Left lung (tissue), 4 donors: ENCODE measurements at regions not wholly inside any gene's neighbourhood (a gene's known extent, or its start where the extent isn't known, plus 50 kb on each side); places are given as distances from the start of the nearest gene placed in this dataset.
"Not testable (repeated sequence)": the region's sequence is repeated elsewhere in the genome, so short reads cannot be mapped to it uniquely, and the experiment has no call there.

Experiments used
- ATAC-seq: fragments of 200-7000 bp; cut with Tn5 transposase; one replicate; pipeline ENCODE4 v1.9.1; 2020; ENCODE audit warnings: moderate library complexity
- DNase-seq, 4 donors: peaks; one replicate each; pipeline ENCODE4 v3.0.0-alpha.2; 2013 to 2020
- H3K27ac ChIP-seq, 2 donors: fragments of 200-600 bp; sonication (generic) in 1 of 2; one replicate each; pipeline versions ENCODE4 v1.5.0 to v1.8.0; 2020 to 2021
- H3K27me3 ChIP-seq, 2 donors: fragments of 200-600 bp; sonication (generic) in 1 of 2; one replicate each; pipeline versions ENCODE4 v1.5.0 to v1.8.0; 2020 to 2021
- H3K36me3 ChIP-seq, 2 donors: fragments of 200-600 bp; sonication (generic) in 1 of 2; one replicate each; pipeline versions ENCODE4 v1.5.0 to v1.8.0; 2020 to 2021
- H3K4me1 ChIP-seq, 2 donors: fragments of 200-600 bp; one replicate each; pipeline ENCODE4 v1.8.0; 2021
- H3K4me3 ChIP-seq, 2 donors: fragments of 200-600 bp; sonication (generic) in 1 of 2; one replicate each; pipeline versions ENCODE4 v1.5.0 to v1.8.0; 2020 to 2021; ENCODE audit warnings: mild to moderate bottlenecking in 1 of 2
- H3K9me3 ChIP-seq, 2 donors: fragments of 200-600 bp; sonication (generic) in 1 of 2; one replicate each; pipeline versions ENCODE4 v1.5.0 to v1.8.0; 2020 to 2021
- CTCF ChIP-seq, 2 donors: fragments of 200-600 bp; sonication (generic) in 1 of 2; IDR thresholded peaks; one replicate each; pipeline versions ENCODE4 v1.5.0 to v1.8.0; 2021; ENCODE audit warnings: antibody characterized with exemption in 2 of 2
- intact Hi-C, 2 donors: fragments of 100-400 bp; cut with DNase I; formaldehyde crosslinking; loops; one replicate each; pipeline versions ENCODE4 v1.11.2 to v1.14.2; 2022
- donor health status: DM: no; HTN: yes; CAD: no.
- donor health status: DM: no; HTN: no; CAD: no.

DNA sequence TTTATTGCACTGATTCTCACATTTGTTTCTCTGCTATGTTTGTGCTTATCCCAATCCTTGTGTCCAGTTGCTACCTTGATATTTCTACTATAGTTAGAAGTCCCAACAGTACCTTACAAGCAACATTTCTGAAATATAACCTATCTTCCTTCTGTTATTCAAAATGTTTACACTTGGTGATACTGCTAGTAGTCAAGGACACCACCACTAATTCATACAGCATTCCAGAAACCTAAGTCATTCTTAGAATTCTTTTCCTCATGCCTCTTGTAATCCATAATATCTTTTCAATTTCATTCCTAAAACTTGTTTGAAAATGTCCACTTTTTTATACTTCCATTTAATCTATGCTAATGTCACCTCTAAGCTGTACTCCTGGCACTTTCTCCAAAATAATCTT is 2132.1 kb downstream of the NCAM2 start:
- no peaks in the 10 kb centered on the region for H3K36me3 ChIP-seq
- H3K4me3 ChIP-seq: no peak overlapping the region
- H3K4me1 ChIP-seq: no peaks in the 10 kb centered on the region
- no peaks in the 10 kb centered on the region for H3K27me3 ChIP-seq
- ATAC-seq (no peak), DNase-seq (no peak)
- no peaks in the 10 kb centered on the region for H3K9me3 ChIP-seq
- H3K27ac ChIP-seq: no peak overlapping the region
- no peak for TF ChIP-seq CTCF (IDR thresholded peaks at IDR 0.05)
- intact Hi-C loops: no loop called here

DNA sequence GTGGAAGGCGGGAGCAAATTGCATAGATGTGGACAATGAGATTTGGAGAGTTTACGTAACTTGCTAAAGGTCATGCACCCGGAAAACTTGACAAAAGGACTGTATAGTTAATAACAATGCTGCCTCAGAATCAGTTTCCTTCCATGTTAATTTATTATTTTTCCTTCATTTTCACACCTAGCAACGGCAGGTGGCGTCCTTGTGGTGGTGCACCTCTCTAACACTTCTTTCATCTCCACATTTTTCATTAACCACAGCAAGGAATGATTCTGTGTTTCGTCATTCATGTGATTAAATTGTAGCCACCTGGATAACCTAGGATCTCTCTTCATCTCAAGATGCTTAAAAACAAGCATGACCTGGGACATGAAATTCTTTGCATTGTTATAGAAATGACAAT is 2133.0 kb downstream of the NCAM2 start:
- Histone ChIP-seq H3K36me3 (no peaks in the 10 kb centered on the region), H3K27ac (no peak overlapping the region), H3K4me1 (no peaks in the 10 kb centered on the region), H3K27me3 (no peaks in the 10 kb centered on the region), H3K4me3 (no peak overlapping the region), H3K9me3 (peaks cover 0 to under 1% of the 10 kb centered on the region in 2 donors)
- ATAC-seq (no peak), DNase-seq (no peak)
- TF ChIP-seq CTCF (IDR thresholded peaks at IDR 0.05): no peak
- intact Hi-C loops: no loop called here

DNA sequence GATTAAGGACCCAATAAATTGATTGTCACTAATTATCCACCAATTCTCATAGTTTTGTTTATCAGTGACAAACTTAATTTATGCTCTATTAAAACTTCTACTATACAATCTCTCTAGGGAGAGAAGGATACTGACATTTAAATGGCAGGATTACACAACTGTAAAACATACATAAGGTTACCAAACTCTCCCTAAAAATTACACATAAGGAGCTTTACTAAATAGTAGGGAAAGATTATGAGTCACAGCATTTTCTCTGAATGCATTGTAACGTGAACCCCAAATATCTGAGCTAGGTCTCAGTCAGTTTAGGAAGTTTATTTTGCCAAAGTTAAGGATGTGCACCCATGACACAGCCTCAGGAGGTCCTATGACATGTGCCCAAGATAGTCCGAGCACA is 2140.6 kb downstream of the NCAM2 start:
- H3K36me3 ChIP-seq: no peaks in the 10 kb centered on the region
- H3K27ac ChIP-seq: no peak overlapping the region
- no peak for DNase-seq
- intact Hi-C loops: no loop called here
- TF ChIP-seq CTCF (IDR thresholded peaks at IDR 0.05): no peak
- H3K27me3 ChIP-seq: no peaks in the 10 kb centered on the region
- no peaks in the 10 kb centered on the region for H3K4me1 ChIP-seq
- no peak overlapping the region for H3K4me3 ChIP-seq
- no peak for ATAC-seq
- peaks cover 0 to 13% of the 10 kb centered on the region in 2 donors for H3K9me3 ChIP-seq

GRCh38 chr21:23152130-23152529 is 2153.9 kb downstream of the NCAM2 start:
- Histone ChIP-seq H3K27me3 (no peaks in the 10 kb centered on the region), H3K36me3 (no peaks in the 10 kb centered on the region), H3K4me3 (no peak overlapping the region), H3K4me1 (no peaks in the 10 kb centered on the region), H3K9me3 (no peaks in the 10 kb centered on the region), H3K27ac (no peak overlapping the region)
- intact Hi-C loops: no loop called here
- ATAC-seq: no peak
- DNase-seq: no peak
- TF ChIP-seq CTCF (IDR thresholded peaks at IDR 0.05): no peak

DNA sequence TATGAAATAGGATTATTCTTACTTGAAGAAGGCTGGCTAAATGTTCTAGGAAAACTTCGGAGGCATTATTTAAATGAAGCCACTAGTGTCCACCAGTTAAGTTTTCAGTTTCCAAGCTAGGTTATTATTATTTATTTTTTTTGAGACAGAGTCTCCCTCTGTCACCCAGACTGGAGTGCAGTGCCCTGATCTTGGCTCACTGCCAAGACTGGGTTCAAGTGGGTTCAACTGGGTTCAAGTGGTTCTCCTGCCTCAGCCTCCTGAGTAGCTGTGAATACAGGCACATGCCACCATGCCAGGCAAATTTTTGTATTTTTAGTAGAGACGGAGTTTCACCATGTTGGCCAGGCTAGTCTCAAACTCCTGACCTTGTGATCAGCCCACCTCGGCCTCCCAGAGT is 2155.6 kb downstream of the NCAM2 start:
- DNase-seq, ATAC-seq, intact Hi-C loops: not testable (repeated sequence)

DNA sequence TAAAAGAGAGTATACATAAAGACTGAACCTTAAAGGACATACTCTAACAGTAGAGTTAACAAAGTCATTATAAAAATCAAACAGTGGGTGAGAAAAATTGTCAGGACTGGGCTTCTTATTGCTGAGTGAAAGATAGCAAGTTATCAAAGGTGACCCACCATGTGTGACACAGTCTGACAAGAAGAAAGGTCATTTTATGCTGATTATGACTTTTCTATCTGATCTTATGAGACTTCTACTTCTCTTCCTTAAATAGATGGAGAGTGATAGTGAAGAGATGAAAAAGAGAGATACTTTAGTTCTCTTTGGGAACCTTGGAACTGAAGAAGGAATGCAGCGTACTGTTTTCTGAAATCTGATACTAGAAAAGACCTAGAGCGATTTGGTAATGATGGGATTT is 2157.1 kb downstream of the NCAM2 start:
- no peak overlapping the region for H3K27ac ChIP-seq
- no peaks in the 10 kb centered on the region for H3K4me1 ChIP-seq
- DNase-seq (no peak), ATAC-seq (no peak)
- TF ChIP-seq CTCF (IDR thresholded peaks at IDR 0.05): no peak
- H3K4me3 ChIP-seq: no peak overlapping the region
- intact Hi-C loops: no loop called here
- no peaks in the 10 kb centered on the region for H3K9me3 ChIP-seq
- H3K27me3 ChIP-seq: no peaks in the 10 kb centered on the region
- H3K36me3 ChIP-seq: no peaks in the 10 kb centered on the region

More for the DNA sequence above, 2155.6 kb downstream of the NCAM2 start:
- not testable (repeated sequence) for H3K27ac ChIP-seq, H3K4me3 ChIP-seq, H3K9me3 ChIP-seq, H3K36me3 ChIP-seq, H3K4me1 ChIP-seq, H3K27me3 ChIP-seq
